ENCODE measurements at regions not wholly inside any gene's neighbourhood (a gene's known extent, or its start where the extent isn't known, plus 50 kb on each side); places are given as distances from the start of the nearest gene placed in this dataset.

- DNase-seq (ENCODE audit: low spot score) = no peak
- Histone ChIP-seq H3K36me3 (ENCODE audit: low read depth) (no peaks in the 10 kb centered on the region), H3K27ac (ENCODE audit: poor library complexity, severe bottlenecking) (no peak overlapping the region), H3K9me3 (ENCODE audit: severe bottlenecking) (peaks cover 3% of the 10 kb centered on the region), H3K4me1 (ENCODE audit: insufficient read depth, poor library complexity, severe bottlenecking) (no peaks in the 10 kb centered on the region), H3K4me3 (ENCODE audit: severe bottlenecking) (no peak overlapping the region), H3K27me3 (ENCODE audit: insufficient read depth, poor library complexity, severe bottlenecking) (no peaks in the 10 kb centered on the region)
- ATAC-seq (ENCODE audit: low read depth) = no peak
- TF ChIP-seq CTCF (IDR thresholded peaks at IDR 0.05; ENCODE audit: poor library complexity, severe bottlenecking) = no peak
Observed at GRCh38 chr5:3394891-3395599, 200.6 kb upstream of the IRX1 start.

- DNase-seq (ENCODE audit: low spot score) = no peak
- TF ChIP-seq CTCF (IDR thresholded peaks at IDR 0.05; ENCODE audit: poor library complexity, severe bottlenecking) = no peak
Observed at GRCh38 chr5:3393920-3394597, 201.6 kb upstream of the IRX1 start.

GRCh38 chr5:3393122-3393919, 202.3 kb upstream of the IRX1 start:
- ATAC-seq (ENCODE audit: low read depth) = no peak
- H3K4me3 ChIP-seq (ENCODE audit: severe bottlenecking) = no peak overlapping the region
- TF ChIP-seq CTCF (IDR thresholded peaks at IDR 0.05; ENCODE audit: poor library complexity, severe bottlenecking) = no peak
- DNase-seq (ENCODE audit: low spot score) = no peak
- no peaks in the 10 kb centered on the region for H3K4me1 ChIP-seq (ENCODE audit: insufficient read depth, poor library complexity, severe bottlenecking)
- H3K9me3 ChIP-seq (ENCODE audit: severe bottlenecking) = no peaks in the 10 kb centered on the region
- no peak overlapping the region for H3K27ac ChIP-seq (ENCODE audit: poor library complexity, severe bottlenecking)
- H3K27me3 ChIP-seq (ENCODE audit: insufficient read depth, poor library complexity, severe bottlenecking) = no peaks in the 10 kb centered on the region
- no peaks in the 10 kb centered on the region for H3K36me3 ChIP-seq (ENCODE audit: low read depth)

More at GRCh38 chr5:3393920-3394597, 201.6 kb upstream of the IRX1 start:
- ATAC-seq (ENCODE audit: low read depth) = no peak
- Histone ChIP-seq H3K36me3 (ENCODE audit: low read depth) (no peaks in the 10 kb centered on the region), H3K4me1 (ENCODE audit: insufficient read depth, poor library complexity, severe bottlenecking) (no peaks in the 10 kb centered on the region), H3K27me3 (ENCODE audit: insufficient read depth, poor library complexity, severe bottlenecking) (no peaks in the 10 kb centered on the region), H3K9me3 (ENCODE audit: severe bottlenecking) (peaks cover 1% of the 10 kb centered on the region), H3K4me3 (ENCODE audit: severe bottlenecking) (no peak overlapping the region), H3K27ac (ENCODE audit: poor library complexity, severe bottlenecking) (no peak overlapping the region)

GRCh38 chr5:3392306-3392939, 203.2 kb upstream of the IRX1 start:
- Histone ChIP-seq H3K27me3 (ENCODE audit: insufficient read depth, poor library complexity, severe bottlenecking) (no peaks in the 10 kb centered on the region), H3K4me3 (ENCODE audit: severe bottlenecking) (no peak overlapping the region), H3K27ac (ENCODE audit: poor library complexity, severe bottlenecking) (no peak overlapping the region), H3K9me3 (ENCODE audit: severe bottlenecking) (no peaks in the 10 kb centered on the region), H3K36me3 (ENCODE audit: low read depth) (no peaks in the 10 kb centered on the region), H3K4me1 (ENCODE audit: insufficient read depth, poor library complexity, severe bottlenecking) (no peaks in the 10 kb centered on the region)
- DNase-seq (ENCODE audit: low spot score) = no peak
- TF ChIP-seq CTCF (IDR thresholded peaks at IDR 0.05; ENCODE audit: poor library complexity, severe bottlenecking) = no peak
- ATAC-seq (ENCODE audit: low read depth) = no peak

Measured in RWPE2 (cell line).